HS-5 (cell line): ENCODE measurements at regions not wholly inside any gene's neighbourhood (a gene's known extent, or its start where the extent isn't known, plus 50 kb on each side); places are given as distances from the start of the nearest gene placed in this dataset.
"Not testable (repeated sequence)": the region's sequence is repeated elsewhere in the genome, so short reads cannot be mapped to it uniquely, and the experiment has no call there.

Source experiments
- DNase-seq: peaks from one replicate; pipeline ENCODE4 v3.0.0-alpha.2; 2012; ENCODE audit warnings: low read depth

DNA sequence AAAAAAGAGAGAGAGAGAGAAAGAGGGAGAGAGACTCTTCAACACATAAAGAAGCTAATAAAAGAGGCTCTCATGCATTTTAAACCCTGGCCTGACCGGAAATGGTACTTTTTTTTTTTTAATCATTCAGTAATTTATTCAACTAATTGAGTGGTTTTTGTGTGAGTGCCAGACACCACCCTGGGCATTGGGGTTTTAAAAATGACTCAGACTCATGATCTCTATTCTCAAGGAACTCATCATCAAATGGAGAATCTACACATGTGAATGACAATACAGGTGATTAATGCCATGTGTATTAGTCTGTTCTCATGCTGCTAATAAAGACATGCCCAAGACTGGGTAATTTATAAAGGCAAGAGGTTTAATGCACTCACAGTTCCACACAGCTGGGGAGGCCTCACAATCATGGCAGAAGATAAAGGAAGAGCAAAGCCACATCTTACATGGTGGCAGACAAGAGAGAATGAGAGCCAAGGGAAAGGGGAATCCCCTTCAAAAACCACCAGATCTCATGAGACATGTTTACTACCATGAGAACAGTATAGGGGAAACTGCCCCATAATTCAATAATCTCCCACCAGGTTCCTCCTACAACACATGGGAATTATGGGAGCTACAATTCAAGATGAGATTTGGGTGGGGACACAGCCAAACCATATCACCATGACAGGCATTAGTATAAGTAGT, 158.5 kb upstream of the AUTS2 start:
- DNase-seq, result no peak

DNA sequence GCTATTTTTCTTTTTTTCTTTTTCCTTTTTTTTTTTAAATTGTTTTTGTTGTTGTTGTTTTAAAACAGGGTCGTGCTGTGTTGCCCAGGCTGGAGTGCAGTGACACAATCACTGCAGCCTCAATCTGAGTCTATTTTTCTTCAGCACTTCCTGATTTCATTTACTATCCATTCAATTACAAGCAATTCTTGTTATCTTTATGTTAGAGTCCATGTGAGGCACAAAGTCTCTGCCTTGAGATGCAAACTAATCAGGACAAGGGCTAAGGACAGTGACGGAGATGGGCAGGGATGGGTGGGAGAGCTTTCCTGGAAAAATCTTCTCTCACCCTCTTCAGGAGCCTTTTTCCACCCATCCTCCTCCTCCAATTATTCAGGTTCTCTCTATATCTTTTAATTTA, 157.3 kb upstream of the AUTS2 start:
- no peak for DNase-seq

DNA sequence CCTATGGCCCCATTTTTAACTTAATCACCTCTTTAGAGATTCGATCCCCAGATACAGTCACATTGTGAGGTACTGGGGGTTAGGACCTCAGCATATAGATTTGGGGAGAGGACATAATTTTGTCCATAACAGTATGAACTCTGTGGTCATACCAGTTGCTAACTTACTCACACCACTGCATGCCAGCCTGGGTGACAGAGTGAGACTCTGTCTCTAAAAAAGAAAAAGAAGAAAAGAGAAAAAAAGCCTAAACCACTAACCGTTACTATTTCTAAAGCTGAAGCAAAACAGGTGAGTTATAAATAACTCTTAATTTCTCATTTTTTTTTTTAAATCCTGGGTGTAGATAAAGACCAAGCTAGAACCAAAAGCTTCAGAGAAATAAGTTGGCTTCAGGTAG, 155.1 kb upstream of the AUTS2 start:
- no peak for DNase-seq

DNA sequence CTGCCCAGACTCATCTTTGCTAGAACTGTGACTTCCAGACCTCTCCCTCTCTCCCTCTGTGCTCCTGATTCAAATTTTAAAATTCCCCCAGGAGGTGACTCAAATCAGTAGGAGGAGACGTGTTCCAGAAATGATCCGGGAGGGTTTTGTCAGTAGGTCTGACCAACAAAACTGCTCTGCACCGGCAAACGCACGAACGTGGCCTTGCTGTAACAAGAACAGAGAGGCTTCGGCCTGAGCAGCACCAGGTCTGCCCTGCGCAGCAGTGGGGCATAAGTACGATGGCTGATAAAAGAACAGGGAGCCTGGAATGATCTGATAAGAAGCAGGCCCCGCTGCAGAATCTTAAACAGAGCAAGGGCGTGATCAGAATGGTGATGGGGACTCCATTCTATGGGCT, 152.7 kb upstream of the AUTS2 start:
- DNase-seq, result no peak

DNA sequence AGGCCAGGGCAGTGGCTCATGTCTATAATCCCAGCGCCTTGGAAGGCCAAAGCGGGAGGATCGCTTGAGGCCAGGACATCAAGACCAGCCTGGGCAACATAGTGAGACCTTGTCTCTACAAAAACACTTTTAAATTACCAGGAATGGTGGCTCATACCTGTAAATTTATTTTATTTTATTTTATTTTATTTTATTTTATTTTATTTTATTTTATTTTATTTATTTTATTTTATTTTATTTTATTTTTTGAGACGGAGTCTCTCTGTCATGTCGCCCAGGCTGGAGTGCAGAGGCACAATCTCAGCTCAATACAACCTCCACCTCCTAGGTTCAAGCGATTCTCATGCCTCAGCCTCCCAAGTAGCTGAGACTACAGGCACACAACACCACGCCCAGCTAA, 152.1 kb upstream of the AUTS2 start:
- not testable (repeated sequence) for DNase-seq

DNA sequence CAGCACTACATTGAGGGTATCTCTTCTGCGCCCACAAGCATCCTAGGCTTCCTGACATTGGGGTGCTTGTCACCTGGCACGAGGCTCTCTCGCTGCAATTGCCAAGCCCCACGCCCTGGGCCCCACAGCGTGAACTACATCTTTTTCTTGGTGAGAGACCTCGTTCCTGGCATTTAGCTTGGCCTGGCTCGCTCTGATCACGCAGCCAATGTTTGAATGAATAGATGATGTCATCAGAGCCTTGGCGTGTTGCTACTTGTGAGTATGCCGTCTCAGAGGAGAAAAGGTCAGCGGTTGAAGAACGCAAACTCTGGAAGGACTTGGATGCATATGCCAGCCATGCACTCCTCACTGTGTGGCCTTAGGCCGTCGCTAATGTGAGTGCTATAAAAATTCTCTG, 150.2 kb upstream of the AUTS2 start:
- no peak for DNase-seq

DNA sequence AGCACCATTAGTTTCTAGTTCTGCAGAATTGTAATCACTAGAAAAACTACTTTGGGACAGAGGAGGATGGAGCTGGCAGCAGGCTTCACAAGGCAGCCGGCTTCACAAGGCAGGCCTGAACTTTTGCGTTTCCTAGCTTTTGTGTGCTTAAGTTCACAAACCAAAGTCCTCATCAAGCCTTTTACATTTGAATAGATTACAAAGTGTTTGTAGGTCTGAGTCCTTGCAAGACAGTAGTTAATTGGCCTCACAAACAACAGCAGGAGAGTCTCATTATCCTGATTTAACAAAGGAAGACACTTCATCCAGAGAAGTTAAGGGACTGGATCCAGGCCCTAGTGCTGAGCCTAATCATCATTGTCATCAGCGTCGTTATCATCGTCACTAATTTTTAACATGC, 147.8 kb upstream of the AUTS2 start:
- DNase-seq, result no peak

DNA sequence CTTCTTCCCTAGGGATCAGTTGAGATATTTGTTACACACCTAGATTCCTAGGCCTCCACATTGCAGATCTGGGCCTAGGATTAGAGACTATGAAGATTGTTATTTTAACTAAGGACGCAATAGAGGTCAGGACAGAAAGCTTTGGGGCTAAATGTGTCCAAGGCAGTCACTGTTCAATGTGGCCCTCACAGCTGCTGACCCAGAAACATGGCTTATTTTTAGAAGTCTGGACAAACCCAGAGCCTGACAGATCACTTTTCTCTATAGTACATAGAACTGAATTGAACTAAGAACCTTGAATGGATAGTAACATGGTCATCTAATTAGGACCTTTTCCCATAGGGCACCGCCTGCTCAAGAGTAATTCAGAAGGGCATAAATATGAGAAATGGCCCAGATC, 146.6 kb upstream of the AUTS2 start:
- DNase-seq, result no peak

DNA sequence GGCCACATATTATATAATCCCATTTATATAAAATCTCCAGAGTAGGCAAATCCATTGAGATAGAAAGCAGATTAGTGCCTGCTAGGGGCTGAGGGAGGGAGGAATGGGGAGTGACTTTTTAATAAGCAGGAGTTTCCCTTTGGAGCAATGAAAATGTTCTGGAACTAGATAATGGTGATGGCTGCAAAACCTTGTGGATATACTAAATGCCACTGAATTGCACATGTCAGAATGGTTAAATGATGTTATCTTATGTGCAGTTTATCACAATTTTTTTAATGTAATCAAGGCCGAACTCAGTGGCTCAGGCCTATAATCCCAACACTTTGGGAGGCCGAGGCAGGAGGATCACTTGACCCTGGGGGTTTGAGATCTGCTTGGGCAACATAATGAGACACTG, 145.5 kb upstream of the AUTS2 start:
- DNase-seq, result no peak

DNA sequence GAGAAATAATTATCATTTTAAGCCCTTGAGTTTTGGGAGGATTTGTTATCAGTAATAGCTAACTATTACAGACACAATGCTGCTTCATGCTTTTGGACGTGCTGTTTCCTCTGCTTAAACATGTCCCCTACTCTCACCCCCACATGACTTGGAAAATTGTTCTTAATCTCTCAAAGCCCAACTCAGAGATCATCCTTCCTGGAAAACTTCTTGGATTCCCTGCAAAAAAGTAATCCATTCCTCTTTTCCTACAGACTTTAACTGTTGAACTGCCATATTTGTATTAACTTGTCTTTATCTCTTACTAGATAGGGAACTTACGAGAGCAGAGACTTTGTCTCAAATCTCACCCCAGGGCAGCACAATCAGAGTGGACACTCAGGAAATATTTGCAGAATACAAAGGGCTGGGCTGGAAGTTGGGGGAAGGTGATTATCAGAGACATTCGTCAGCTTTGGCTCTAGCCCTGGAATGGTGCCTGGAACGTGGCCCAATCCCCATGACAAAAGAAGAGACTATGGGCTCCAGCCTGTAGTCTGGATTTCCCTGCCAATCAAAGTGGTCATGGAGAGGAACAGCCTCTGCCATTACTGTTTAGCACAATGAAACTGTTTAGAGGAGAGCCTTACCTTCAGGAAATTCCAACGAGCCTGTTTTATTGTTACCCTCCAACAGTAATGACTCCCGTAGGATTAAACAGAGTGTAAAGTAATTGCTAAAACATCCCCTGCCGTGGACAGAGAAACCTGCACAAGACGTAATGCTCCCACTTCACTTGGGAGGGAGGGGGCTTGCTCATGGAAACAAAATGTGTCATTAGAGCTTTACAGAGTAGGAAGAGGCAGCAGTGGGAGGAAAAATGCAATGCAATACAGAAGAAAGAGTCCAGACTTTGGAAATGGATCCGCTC, 140.4 kb upstream of the AUTS2 start:
- DNase-seq, result no peak

DNA sequence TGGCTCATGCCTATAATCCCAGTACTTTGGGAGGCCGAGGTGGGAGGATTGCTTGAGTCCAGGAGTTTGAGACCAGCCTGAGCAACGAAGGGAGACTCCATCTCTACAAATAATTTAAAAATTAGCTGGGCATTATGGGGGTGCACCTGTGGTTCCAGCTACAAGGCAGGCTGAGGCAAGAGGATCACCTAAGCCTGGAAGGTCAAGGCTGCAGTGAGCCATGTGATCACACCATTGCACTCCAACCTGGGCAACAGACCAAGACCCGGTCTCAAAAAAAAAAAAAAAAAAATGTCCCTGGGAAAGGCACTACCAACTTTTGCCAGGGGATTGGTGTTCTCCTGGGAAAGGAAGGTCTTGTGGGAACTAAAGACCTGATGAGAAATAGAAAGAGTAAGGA, 134.2 kb upstream of the AUTS2 start:
- DNase-seq, result no peak

DNA sequence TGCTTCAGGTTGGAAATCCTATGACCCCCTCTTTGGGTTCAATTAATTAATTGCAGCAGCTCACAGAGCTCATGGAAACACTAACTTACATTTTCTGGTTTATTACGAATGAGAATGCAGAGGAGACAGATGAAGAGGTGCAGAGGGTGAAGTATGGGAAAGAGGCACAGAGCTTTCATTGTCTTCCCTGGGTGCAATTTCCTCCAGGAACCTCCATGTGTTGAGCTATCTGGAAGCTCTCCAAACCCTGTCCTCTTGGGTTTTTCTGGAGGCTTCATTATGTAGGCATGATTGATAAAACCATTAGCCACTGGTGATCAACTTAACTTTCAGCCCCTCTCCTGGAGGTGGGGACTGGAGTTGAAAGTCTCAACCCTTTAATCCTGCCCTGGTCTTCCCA, 133.0 kb upstream of the AUTS2 start:
- no peak for DNase-seq

DNA sequence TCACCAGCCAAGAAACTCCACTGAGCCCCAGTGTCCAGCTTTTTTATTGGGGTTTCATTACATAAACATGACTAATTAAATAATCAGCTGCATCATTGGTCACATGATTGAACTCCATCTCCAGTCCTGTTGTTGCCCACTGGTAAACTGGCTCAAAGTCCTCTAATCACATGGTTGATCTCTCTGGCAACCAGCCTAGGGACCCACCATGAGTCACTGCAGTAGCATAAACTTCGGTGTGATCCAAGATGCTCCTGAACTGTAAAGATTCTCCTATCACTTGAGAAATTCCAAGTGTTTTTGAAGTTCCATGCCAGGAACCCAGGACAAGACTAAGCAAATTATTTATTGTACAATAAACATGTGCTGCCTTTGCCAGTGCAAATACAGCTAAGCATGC, 130.4 kb upstream of the AUTS2 start:
- no peak for DNase-seq

DNA sequence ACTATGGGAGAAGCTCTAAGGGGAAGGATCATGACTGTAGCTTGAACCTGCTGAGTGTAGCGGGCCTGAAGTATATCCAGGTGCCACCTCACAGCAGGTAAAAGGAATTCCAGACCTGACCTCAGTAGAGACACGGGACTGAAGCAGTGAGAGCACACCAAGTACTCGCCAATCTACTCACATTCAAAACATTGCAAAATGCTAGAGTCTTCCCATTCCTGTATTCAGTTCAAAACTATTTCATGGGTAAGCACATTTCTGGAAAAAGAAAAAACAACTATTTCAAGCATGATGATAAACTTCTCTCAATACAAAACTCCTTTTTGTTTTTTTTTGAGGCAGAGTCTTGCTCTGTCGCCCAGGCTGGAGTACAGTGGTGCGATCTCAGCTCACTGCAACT, 121.9 kb upstream of the AUTS2 start:
- no peak for DNase-seq

DNA sequence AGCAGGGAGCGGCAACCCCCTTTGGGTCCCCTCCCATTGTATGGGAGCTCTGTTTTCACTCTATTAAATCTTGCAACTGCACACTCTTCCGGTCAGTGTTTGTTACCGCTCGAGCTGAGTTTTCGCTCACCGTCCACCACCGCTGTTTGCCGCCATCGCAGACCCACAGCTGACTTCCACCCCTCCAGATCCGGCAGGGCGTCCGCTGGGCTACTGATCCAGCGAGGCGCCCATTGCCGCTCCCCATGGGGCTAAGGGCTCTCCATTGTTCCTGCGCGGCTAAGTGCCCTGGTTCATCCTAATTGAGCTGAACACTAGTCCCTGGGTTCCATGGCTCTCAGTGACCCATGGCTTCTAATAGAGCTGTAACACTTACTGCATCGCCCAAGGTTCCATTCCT, 115.6 kb upstream of the AUTS2 start:
- DNase-seq, result no peak

DNA sequence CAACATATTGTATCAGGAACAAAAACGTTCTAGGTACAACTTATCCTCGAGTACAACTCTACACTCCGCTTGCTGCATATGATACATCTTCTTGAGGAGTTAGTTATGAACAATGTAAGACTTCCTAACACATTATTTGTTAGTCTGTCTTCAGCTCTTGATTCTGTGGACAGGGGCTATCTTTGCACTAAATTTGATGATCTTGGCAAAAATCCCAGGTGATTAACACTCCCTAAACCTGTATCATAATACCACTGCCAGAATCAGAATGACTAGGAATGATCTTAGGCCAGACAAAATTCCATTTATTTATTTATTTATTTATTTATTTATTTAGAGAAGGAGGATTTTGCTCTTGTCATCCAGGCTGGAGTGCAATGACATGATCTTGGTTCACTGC, 108.7 kb upstream of the AUTS2 start:
- DNase-seq, result no peak

DNA sequence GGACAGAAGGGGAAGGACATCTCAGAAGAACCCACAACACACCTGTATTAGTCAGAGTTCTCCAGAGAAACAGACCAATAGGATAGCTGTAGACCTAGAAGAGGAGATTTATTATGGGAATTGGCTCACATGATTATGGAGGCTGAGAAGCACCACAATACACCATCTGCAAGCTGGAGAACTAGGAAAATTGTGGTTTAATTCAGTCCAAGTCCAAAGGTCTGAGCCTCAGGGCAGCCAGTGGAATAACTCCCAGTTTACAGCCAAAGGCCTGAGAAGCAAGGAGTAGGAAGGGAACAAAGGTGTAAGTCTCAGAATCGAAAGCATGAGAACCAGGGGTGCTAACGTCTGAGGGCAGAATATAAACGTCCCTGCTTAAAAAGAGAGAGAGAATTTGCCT, 99.6 kb upstream of the AUTS2 start:
- no peak for DNase-seq

DNA sequence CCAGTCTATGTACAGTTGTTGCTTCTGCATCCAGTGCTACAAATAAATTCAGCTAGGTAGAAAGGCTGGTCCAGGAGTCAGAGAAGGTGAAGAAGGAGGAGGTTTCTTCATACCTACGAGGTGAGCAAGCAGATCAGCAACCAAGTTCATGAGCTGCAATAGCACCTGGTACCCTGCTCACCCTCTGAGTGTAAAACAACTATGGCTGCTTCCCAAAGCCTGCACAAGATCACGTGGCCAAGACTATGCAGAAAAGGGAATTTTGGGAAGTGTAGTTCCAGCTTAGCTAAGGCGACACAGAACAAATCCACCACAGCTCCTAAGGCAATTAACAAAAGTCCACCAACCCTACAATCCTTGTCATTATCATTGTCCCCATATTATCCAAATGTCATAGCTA, 95.9 kb upstream of the AUTS2 start:
- DNase-seq, result no peak

DNA sequence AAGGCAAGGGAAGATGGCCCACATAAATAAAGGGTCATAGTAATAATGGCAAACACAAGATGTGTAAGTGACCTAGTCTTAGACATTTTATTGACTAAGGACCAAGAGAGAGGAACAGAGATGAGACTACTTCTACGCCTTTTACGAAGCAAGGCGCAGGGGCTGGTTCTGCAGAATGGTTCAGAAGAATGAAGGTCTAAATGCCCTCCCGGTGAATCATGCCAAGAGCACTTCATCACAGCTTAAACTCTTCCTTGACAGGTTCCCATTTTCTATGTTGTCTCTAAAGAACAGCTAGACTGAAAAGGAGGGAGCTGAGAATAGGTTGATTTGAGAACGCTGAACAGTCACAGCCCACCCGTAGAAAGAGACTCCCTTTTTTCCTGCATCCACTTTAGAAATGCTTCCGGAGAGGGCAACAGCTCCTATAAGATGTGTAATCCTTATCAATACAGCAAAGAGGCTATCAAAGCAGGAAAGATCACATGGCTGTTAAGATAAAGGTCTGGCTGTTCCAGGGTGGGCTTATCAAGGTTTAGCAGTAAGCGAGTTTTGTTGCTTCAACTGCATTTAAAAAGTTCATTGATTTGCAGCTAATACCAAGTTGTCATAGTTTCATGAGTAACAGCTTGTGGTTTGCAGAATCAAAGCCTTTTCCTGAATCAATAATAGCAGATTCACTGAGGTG, 93.4 kb upstream of the AUTS2 start:
- DNase-seq, result no peak

DNA sequence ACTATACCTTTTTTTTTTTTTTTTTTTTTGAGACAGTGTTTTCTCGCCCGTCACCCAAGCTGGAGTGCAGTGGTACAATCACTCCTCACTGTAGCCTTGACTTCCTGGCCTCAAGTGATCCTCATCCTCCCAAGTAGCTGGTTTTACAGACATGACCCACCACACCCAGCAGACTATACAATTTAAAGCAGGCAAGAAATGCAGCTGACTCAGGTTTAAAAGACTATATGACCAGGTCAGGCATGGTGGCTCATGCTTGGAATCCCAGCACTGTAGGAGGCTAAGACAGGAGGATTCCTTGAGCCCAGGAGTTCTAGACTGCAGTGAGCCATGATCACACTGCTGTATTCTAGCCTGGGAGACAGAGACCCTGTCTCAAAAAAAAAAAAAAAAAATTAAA, 89.5 kb upstream of the AUTS2 start:
- no peak for DNase-seq

DNA sequence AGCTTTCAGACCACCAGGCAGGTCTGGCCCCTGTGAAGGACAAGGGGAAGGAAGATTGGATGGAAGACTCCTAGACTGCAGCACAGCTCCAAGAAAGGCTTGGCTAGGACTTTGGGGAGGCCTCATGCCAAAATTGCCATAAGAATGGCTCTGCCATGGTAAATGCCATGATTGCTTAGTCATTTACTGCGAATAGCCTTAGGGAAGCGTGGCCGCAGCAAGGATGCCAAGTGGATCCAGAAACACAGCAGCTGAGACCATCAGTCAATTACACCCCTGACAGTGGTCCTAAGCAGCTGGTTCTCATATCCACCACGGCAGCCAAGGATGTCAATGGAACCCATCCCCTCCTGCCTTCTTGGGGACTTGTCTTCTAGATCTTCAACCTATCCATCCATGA, 88.2 kb upstream of the AUTS2 start:
- DNase-seq, result no peak

DNA sequence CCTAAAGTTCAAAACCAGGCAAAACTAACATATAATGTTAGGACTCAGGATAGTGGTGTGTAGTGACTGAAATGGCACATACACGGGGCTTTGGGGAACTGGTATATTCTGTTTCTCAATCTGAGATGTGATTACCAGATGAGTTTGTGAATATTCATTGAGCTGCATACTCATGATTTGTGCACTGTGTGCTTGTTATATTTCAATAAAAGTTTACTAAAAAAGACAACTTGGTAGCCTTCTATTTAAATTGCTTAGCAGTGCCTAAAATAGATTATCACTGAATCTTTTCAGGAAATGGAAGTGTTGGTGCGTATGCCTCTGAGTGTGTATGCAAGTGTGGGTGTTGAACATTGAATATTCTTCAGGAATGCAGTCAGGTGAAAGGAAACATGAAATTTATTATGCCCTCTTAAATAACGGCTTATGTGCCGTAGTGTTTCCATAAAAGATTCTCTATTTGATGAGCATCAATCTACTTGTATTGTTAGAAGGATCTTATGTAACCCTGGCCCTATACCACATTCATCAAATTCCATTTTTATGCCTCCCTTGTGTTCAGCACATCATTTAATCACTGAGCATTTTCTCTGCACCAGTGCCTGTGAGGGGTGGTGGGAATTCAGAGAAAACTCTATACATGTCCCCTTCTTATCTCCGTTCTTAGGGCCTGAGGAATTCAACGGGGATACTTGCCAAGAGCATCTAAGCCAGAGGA, 82.6 kb upstream of the AUTS2 start:
- DNase-seq, result no peak
